ENCODE measurements at regions not wholly inside any gene's neighbourhood (a gene's known extent, or its start where the extent isn't known, plus 50 kb on each side); places are given as distances from the start of the nearest gene placed in this dataset.
"Not testable (repeated sequence)": the region's sequence is repeated elsewhere in the genome, so short reads cannot be mapped to it uniquely, and the experiment has no call there.

GRCh38 chr6:90681863-90682262 lies 95.0 kb upstream of the MAP3K7 start:
- no peak for DNase-seq
- TF ChIP-seq CTCF (IDR thresholded peaks at IDR 0.05) (no peak), POLR2A (IDR thresholded peaks at IDR 0.05) (no peak)
- Histone ChIP-seq H3K9me3 (no peaks in the 10 kb centered on the region), H3K27ac (no peak overlapping the region), H3K27me3 (no peaks in the 10 kb centered on the region), H3K4me1 (no peaks in the 10 kb centered on the region), H3K36me3 (no peaks in the 10 kb centered on the region), H3K4me3 (replicated peaks in 1 of 3) (no peak overlapping the region)
- intact Hi-C loops (cut with DNase I) = no loop called here
- WGBS, 2 donors = 47 to 86% methylated on average over 2 of the region's 2 CpGs

- no peak overlapping the region for H3K27ac ChIP-seq
- no peaks in the 10 kb centered on the region for H3K4me1 ChIP-seq
- H3K9me3 ChIP-seq = no peaks in the 10 kb centered on the region
- H3K27me3 ChIP-seq = no peaks in the 10 kb centered on the region
- H3K36me3 ChIP-seq = no peaks in the 10 kb centered on the region
- intact Hi-C loops (cut with DNase I) = no loop called here
- WGBS, 2 donors = 50 to 51% methylated on average over 10 of the region's 10 CpGs
- DNase-seq = no peak
- no peak overlapping the region for H3K4me3 ChIP-seq (replicated peaks in 1 of 3)
- no peak for TF ChIP-seq POLR2A (IDR thresholded peaks at IDR 0.05)
- no peak for TF ChIP-seq CTCF (IDR thresholded peaks at IDR 0.05)
Measured at GRCh38 chr6:90678049-90678779, 91.3 kb upstream of the MAP3K7 start.

- Histone ChIP-seq H3K4me3 (replicated peaks in 1 of 3) (no peak overlapping the region), H3K27me3 (no peaks in the 10 kb centered on the region), H3K4me1 (no peaks in the 10 kb centered on the region), H3K36me3 (no peaks in the 10 kb centered on the region), H3K9me3 (no peaks in the 10 kb centered on the region), H3K27ac (no peak overlapping the region)
- intact Hi-C loops (cut with DNase I) = no loop called here
- TF ChIP-seq CTCF (IDR thresholded peaks at IDR 0.05) = no peak
- TF ChIP-seq POLR2A (IDR thresholded peaks at IDR 0.05) = no peak
- 71 to 72% methylated on average over 4 of the region's 4 CpGs for WGBS, 2 donors
- no peak for DNase-seq
Measured at GRCh38 chr6:90677440-90677839, 90.6 kb upstream of the MAP3K7 start.

GRCh38 chr6:90676516-90677300 lies 89.8 kb upstream of the MAP3K7 start:
- WGBS, 2 donors = 55 to 56% methylated on average over 7 of the region's 7 CpGs
- intact Hi-C loops (cut with DNase I) = no loop called here
- H3K27me3 ChIP-seq = no peaks in the 10 kb centered on the region

GRCh38 chr6:90675107-90675506 lies 88.2 kb upstream of the MAP3K7 start:
- WGBS, 2 donors = 76 to 78% methylated on average over 8 of the region's 8 CpGs
- H3K4me3 ChIP-seq (replicated peaks in 1 of 3); H3K9me3 ChIP-seq; intact Hi-C loops (cut with DNase I); H3K27ac ChIP-seq; DNase-seq; H3K27me3 ChIP-seq; H3K4me1 ChIP-seq; H3K36me3 ChIP-seq: not testable (repeated sequence)

More at GRCh38 chr6:90676516-90677300, 89.8 kb upstream of the MAP3K7 start:
- TF ChIP-seq CTCF (IDR thresholded peaks at IDR 0.05) (no peak), POLR2A (IDR thresholded peaks at IDR 0.05) (no peak)
- H3K4me3 ChIP-seq (replicated peaks in 1 of 3) = no peak overlapping the region
- H3K27ac ChIP-seq = no peak overlapping the region
- no peaks in the 10 kb centered on the region for H3K4me1 ChIP-seq
- no peaks in the 10 kb centered on the region for H3K36me3 ChIP-seq
- no peak for DNase-seq
- H3K9me3 ChIP-seq = no peaks in the 10 kb centered on the region

- H3K4me1 ChIP-seq; H3K4me3 ChIP-seq (replicated peaks in 1 of 3); intact Hi-C loops (cut with DNase I); H3K36me3 ChIP-seq; H3K9me3 ChIP-seq; DNase-seq; H3K27me3 ChIP-seq; H3K27ac ChIP-seq: not testable (repeated sequence)
- WGBS, 2 donors = 44 to 49% methylated on average over 9 of the region's 9 CpGs
Measured at GRCh38 chr6:90674077-90674476, 87.2 kb upstream of the MAP3K7 start.

Data from thyroid gland (tissue), 4 donors.